ENCODE measurements at regions not wholly inside any gene's neighbourhood (a gene's known extent, or its start where the extent isn't known, plus 50 kb on each side); places are given as distances from the start of the nearest gene placed in this dataset.
"Not testable (repeated sequence)": the region's sequence is repeated elsewhere in the genome, so short reads cannot be mapped to it uniquely, and the experiment has no call there.

- DNase-seq, result no peak
Measured at GRCh38 chr16:48105976-48106375, 49.8 kb downstream of the ABCC12 start.

- DNase-seq, result no peak
Measured at GRCh38 chr16:48105456-48105855, 50.3 kb downstream of the ABCC12 start.

- DNase-seq, result no peak
Measured at GRCh38 chr16:48103591-48103990, 52.2 kb downstream of the ABCC12 start.

DNA sequence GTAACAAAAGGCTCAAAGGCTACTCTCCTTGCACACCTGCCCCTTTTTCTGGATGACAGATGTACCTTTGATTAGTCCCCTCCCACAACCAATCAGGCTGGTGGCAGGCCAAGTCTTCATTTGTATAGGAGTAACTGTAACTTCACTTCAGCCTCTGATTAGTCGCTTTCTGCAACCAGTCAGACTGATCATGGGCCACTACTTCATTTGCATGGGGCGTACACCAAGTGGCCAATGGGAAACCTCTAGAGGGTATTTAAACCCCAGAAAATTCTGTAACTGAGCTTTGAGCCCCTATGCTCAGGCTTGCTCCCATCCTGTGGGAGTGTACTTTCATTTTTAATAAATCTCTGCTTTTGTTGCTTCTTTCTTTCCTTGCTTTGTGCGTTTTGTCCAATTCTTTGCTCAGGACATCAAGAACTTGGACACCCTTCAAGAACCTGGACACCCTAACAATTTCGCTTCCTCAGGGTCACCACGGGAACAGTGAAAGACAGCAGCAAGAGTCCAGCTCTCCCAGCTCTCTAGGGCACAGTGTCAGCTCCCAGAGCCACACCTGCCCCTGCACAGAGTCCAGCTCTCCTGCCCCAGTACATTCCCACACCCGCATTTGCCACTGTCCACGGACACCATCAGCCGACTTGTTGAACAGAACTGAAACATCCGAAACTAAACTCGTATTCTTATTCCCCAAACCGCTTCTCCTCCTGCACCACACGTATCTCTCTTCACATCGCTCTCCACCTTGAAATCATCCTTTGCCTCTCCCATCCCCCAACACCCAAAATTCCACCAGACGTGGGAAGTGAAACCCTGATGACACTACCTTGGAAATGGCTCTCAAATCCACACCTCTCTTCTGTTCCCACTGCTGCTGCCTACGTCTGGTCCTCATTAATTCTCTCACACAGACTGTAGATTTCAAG lies 53.4 kb downstream of the ABCC12 start:
- no peak for DNase-seq

- no peak for DNase-seq
Measured at GRCh38 chr16:48101069-48101674, 54.6 kb downstream of the ABCC12 start.

- DNase-seq, result no peak
Measured at GRCh38 chr16:48099455-48099854, 56.3 kb downstream of the ABCC12 start.

GRCh38 chr16:48098472-48098871 lies 57.3 kb downstream of the ABCC12 start:
- DNase-seq, result no peak

- no peak for DNase-seq
Measured at GRCh38 chr16:48091117-48091516, 64.7 kb downstream of the ABCC12 start.

GRCh38 chr16:48089053-48089792 lies 66.6 kb downstream of the ABCC12 start:
- DNase-seq, result no peak

- DNase-seq, result no peak
Measured at GRCh38 chr16:48087639-48088038, 68.2 kb downstream of the ABCC12 start.

GRCh38 chr16:48086422-48086821 lies 69.4 kb downstream of the ABCC12 start:
- no peak for DNase-seq

- no peak for DNase-seq
Measured at GRCh38 chr16:48085729-48086128, 70.1 kb downstream of the ABCC12 start.

DNA sequence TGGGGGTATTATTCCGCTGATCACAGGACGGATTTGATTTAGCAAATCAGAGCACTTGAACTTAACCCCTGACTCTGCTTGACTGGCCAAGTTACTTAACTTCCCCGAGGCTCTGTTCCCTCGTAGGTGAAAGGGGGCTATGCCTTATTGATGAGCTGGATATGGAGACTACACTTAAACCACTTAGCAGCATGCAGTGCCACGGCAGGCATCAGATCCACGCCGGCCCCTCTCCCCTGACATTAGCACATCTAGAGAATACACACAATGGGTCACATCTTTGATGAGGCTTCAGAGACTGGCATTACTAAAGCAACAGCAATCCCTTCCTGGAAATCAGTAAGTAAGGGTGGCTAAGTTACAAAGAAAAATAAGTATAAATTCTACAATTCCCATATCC lies 71.0 kb downstream of the ABCC12 start:
- DNase-seq, result no peak

GRCh38 chr16:48082516-48082915 lies 73.3 kb downstream of the ABCC12 start:
- no peak for DNase-seq

GRCh38 chr16:48081656-48082055 lies 74.1 kb downstream of the ABCC12 start:
- no peak for DNase-seq

DNA sequence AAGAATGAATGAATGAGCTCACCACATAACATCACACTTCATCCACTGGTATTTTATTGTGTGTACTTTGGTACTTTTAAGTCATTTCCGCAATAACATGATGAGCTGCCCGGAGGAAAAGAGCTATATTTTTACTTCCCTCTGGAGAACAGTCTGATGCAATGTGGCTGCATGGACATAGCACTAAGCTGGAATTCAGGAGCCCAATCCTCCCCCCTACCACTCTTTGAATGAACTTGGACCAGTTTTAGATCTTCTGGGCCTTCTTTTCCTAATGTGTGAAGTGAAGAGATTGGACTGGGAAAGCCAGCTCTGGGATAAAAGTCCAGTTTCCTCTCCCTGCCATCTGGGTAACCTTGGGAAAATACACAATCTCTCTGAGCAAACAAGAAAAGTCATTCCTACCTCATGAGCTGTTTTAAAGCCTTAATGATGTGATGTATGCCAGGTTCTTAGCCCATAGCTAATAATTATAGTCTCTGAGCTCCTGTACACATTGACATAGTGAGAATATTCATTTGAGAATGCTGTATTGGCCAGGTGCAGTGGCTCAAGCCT lies 79.3 kb downstream of the ABCC12 start:
- DNase-seq, result no peak

DNA sequence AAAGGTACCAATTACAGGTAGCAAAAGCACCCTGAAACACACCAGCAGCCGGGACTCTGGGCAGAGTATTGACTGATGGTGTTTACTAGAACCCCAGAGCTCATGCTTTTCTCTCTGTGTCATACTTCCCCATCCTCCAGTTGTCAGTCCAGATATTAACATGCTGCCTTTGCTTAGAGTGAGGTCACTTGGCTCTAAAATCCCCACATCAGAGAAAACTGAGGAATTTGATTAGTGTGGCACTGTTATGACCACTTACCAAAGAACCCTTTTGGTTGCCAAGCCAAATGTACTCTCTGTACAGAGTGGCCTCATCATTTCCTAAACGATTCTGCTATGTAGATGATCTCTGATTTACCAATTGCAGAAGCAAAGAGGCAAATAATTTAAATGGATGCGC lies 80.4 kb downstream of the ABCC12 start:
- DNase-seq, result no peak

GRCh38 chr16:48067388-48067787 lies 88.4 kb downstream of the ABCC12 start:
- no peak for DNase-seq

GRCh38 chr16:48064971-48065370 lies 90.8 kb downstream of the ABCC12 start:
- no peak for DNase-seq

DNA sequence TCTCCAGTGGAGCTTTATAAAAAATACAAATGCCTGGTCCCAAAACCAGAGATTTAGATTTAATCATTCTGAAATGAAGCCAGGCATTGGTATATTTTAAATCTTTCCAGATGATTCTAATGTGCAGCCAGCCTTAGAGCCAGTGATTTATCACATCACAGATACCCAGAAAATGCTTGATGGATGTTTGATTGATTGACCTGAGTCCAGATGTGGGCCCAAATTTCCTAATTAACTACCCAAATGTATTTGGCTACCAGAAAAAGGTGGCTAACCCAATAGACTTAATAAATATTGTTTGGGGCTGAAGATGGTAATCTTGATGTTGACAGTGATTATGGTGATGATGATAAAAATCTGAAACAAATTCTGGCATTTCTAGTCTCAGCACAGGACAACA lies 93.1 kb downstream of the ABCC12 start:
- no peak for DNase-seq

- no peak for DNase-seq
Measured at GRCh38 chr16:48059936-48060335, 95.9 kb downstream of the ABCC12 start.

DNA sequence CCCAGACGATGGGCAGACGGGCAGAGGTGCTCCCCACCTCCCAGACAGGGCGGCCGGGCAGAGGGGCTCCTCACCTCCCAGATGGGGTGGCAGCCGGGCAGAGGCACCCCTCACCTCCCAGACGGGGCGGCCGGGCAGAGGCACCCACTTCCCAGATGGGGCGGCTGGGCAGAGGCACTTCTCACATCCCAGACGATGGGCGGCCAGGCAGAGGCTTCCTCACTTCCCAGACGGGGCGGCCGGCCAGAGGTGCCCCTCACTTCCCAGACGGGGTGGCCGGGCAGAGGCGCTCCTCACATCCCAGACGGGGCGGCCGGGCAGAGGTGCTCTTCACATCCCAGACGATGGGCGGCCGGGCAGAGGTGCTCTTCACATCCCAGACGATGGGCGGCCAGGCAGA lies 96.6 kb downstream of the ABCC12 start:
- not testable (repeated sequence) for DNase-seq

- no peak for DNase-seq
Measured at GRCh38 chr16:48057048-48057447, 98.7 kb downstream of the ABCC12 start.
